ENCODE measurements at regions not wholly inside any gene's neighbourhood (a gene's known extent, or its start where the extent isn't known, plus 50 kb on each side); places are given as distances from the start of the nearest gene placed in this dataset.

DNA sequence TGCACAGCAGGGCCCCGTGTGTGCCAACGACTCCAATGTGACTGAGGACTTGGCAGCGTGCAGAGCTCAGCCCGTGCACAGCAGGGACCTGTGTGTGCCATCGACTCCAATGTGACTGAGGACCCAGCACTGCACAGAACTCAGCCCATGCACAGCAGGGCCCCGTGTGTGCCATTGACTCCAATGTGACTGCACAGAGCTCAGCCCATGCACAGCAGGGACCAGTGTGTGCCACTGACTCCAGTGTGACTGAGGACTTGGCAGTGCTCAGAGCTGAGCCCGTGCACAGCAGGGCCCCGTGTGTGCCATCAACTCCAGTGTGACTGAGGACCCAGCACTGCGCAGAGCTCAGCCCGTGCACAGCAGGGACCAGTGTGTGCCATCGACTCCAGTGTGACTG lies 347.8 kb upstream of the B3GAT1 start:
- no peaks in the 10 kb centered on the region for H3K36me3 ChIP-seq (ENCODE audit: low read depth)
- ATAC-seq (ENCODE audit: low read depth) = no peak
- TF ChIP-seq CTCF (IDR thresholded peaks at IDR 0.05; ENCODE audit: poor library complexity, severe bottlenecking) = no peak
- H3K4me3 ChIP-seq (ENCODE audit: severe bottlenecking) = no peak overlapping the region
- no peaks in the 10 kb centered on the region for H3K9me3 ChIP-seq (ENCODE audit: severe bottlenecking)
- H3K27ac ChIP-seq (ENCODE audit: poor library complexity, severe bottlenecking) = no peak overlapping the region
- DNase-seq (ENCODE audit: low spot score) = no peak
- no peaks in the 10 kb centered on the region for H3K27me3 ChIP-seq (ENCODE audit: insufficient read depth, poor library complexity, severe bottlenecking)
- H3K4me1 ChIP-seq (ENCODE audit: insufficient read depth, poor library complexity, severe bottlenecking) = no peaks in the 10 kb centered on the region

- no peak overlapping the region for H3K4me3 ChIP-seq (ENCODE audit: severe bottlenecking)
- no peaks in the 10 kb centered on the region for H3K4me1 ChIP-seq (ENCODE audit: insufficient read depth, poor library complexity, severe bottlenecking)
Observed at GRCh38 chr11:134759274-134759673, 347.2 kb upstream of the B3GAT1 start.

DNA sequence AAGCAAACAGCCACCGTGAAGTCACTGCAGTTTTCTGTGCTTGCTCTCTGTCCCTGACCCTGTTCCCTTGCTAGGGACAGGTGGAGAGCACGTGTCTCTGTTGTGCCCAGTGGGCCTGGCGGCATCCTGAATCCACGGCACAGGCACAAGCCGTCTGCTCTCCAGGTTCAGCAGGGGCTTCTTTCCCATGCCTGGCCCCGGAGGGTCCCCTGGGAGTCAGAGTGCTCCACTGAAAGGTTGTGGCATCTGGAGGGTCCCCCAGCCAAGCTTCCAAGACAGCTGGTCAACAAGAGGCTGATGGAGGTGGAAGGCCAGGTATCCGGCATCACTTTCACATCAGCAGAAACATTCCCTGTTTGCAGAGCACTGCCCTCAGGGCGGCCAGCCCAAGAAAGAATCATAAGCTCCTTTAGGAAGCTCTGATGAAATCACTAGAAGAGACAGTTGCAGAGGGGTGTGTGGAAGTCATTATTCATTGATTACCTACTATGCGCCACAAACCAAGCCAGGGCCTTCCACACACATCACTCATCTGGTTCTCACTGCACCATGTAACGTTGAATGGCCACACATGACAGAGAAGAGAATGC lies 346.4 kb upstream of the B3GAT1 start:
- no peak overlapping the region for H3K4me3 ChIP-seq (ENCODE audit: severe bottlenecking)
- no peaks in the 10 kb centered on the region for H3K27me3 ChIP-seq (ENCODE audit: insufficient read depth, poor library complexity, severe bottlenecking)
- H3K4me1 ChIP-seq (ENCODE audit: insufficient read depth, poor library complexity, severe bottlenecking) = no peaks in the 10 kb centered on the region
- no peak overlapping the region for H3K27ac ChIP-seq (ENCODE audit: poor library complexity, severe bottlenecking)
- H3K9me3 ChIP-seq (ENCODE audit: severe bottlenecking) = no peaks in the 10 kb centered on the region
- no peaks in the 10 kb centered on the region for H3K36me3 ChIP-seq (ENCODE audit: low read depth)
- no peak for TF ChIP-seq CTCF (IDR thresholded peaks at IDR 0.05; ENCODE audit: poor library complexity, severe bottlenecking)
- DNase-seq (ENCODE audit: low spot score) = no peak
- ATAC-seq (ENCODE audit: low read depth) = no peak

More at GRCh38 chr11:134759274-134759673, 347.2 kb upstream of the B3GAT1 start:
- TF ChIP-seq CTCF (IDR thresholded peaks at IDR 0.05; ENCODE audit: poor library complexity, severe bottlenecking) = no peak
- Histone ChIP-seq H3K27me3 (ENCODE audit: insufficient read depth, poor library complexity, severe bottlenecking) (no peaks in the 10 kb centered on the region), H3K27ac (ENCODE audit: poor library complexity, severe bottlenecking) (no peak overlapping the region), H3K9me3 (ENCODE audit: severe bottlenecking) (no peaks in the 10 kb centered on the region), H3K36me3 (ENCODE audit: low read depth) (no peaks in the 10 kb centered on the region)
- DNase-seq (ENCODE audit: low spot score) = no peak
- ATAC-seq (ENCODE audit: low read depth) = no peak

GRCh38 chr11:134757633-134758032 lies 345.6 kb upstream of the B3GAT1 start:
- Histone ChIP-seq H3K36me3 (ENCODE audit: low read depth) (no peaks in the 10 kb centered on the region), H3K27me3 (ENCODE audit: insufficient read depth, poor library complexity, severe bottlenecking) (no peaks in the 10 kb centered on the region), H3K4me3 (ENCODE audit: severe bottlenecking) (no peak overlapping the region), H3K27ac (ENCODE audit: poor library complexity, severe bottlenecking) (no peak overlapping the region), H3K9me3 (ENCODE audit: severe bottlenecking) (no peaks in the 10 kb centered on the region), H3K4me1 (ENCODE audit: insufficient read depth, poor library complexity, severe bottlenecking) (no peaks in the 10 kb centered on the region)
- TF ChIP-seq CTCF (IDR thresholded peaks at IDR 0.05; ENCODE audit: poor library complexity, severe bottlenecking) = no peak
- ATAC-seq (ENCODE audit: low read depth) (no peak), DNase-seq (ENCODE audit: low spot score) (no peak)

DNA sequence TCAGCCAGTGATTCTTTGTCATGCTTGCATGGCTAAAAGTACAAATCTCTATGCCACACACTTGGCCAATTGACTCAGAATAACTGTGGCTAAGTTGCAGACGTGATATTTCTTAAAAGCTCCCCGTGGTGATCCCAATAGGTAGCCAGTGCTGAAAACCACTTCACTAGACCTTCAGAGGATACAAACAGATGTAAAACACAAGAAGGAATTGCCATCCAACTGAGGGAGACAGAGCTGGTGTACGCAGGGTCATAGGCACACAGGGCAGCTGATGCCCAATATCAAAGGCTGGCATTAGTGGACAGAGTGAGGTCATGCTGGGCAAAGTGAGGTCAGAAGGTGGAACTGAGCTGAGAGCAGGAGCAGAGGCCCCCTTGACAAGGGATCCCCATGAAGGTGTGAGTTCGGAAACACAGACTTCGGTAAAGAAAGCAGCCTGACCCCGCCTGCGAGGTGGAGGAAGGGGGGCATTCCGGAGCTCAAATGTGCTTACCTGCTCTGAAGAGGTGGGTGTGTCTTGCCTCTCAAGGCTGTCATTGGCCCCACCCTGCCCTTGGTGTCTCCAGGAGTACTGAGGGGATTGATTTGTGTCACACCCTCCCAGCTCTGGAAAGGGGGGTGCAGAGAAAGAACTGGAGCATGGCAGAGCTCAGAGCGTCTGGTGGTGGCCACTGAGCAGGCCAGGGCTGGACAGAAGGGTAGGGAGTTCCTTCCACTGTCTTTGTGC lies 344.9 kb upstream of the B3GAT1 start:
- H3K9me3 ChIP-seq (ENCODE audit: severe bottlenecking) = no peaks in the 10 kb centered on the region
- no peaks in the 10 kb centered on the region for H3K36me3 ChIP-seq (ENCODE audit: low read depth)
- no peak overlapping the region for H3K4me3 ChIP-seq (ENCODE audit: severe bottlenecking)
- TF ChIP-seq CTCF (IDR thresholded peaks at IDR 0.05; ENCODE audit: poor library complexity, severe bottlenecking) = no peak
- H3K27me3 ChIP-seq (ENCODE audit: insufficient read depth, poor library complexity, severe bottlenecking) = no peaks in the 10 kb centered on the region
- DNase-seq (ENCODE audit: low spot score) (no peak), ATAC-seq (ENCODE audit: low read depth) (no peak)
- H3K4me1 ChIP-seq (ENCODE audit: insufficient read depth, poor library complexity, severe bottlenecking) = no peaks in the 10 kb centered on the region
- H3K27ac ChIP-seq (ENCODE audit: poor library complexity, severe bottlenecking) = no peak overlapping the region
